ENCODE measurements at regions not wholly inside any gene's neighbourhood (a gene's known extent, or its start where the extent isn't known, plus 50 kb on each side); places are given as distances from the start of the nearest gene placed in this dataset.

- WGBS, 2 donors (ENCODE audit: low coverage in 1 of 2), result 90 to 94% methylated on average over 2 to 3 of the region's 3 CpGs
- no peak overlapping the region for H3K4me3 ChIP-seq
- H3K36me3 ChIP-seq, result no peaks in the 10 kb centered on the region
- intact Hi-C loops (cut with DNase I; ENCODE audit: low total_unique reads) (no loop called here), in situ Hi-C loops (cut with MboI; ENCODE audit: low pct_ligation_motif_present in 1 of 4, low pct_unique_long_range_greater_than_20kb in 1 of 4, low sequenced_read_pairs in 3 of 4) (no loop called here)
- no peaks in the 10 kb centered on the region for H3K9me3 ChIP-seq
- no peak overlapping the region for H3K27ac ChIP-seq
- TF ChIP-seq EP300 (IDR thresholded peaks at IDR 0.05; ENCODE audit: low read depth) (no peak), POLR2AphosphoS5 (IDR thresholded peaks at IDR 0.05) (no peak), POLR2A (IDR thresholded peaks at IDR 0.05) (no peak), CTCF (IDR thresholded peaks at IDR 0.05) (no peak)
- no peak for DNase-seq
- no peaks in the 10 kb centered on the region for H3K27me3 ChIP-seq
- H3K4me1 ChIP-seq, result peaks cover 0 to 5% (median 2%) of the 10 kb centered on the region in 4 donors
Measured at GRCh38 chr2:220275454-220275853, 648.0 kb downstream of the SLC4A3 start.

- in situ Hi-C loops (cut with MboI; ENCODE audit: low pct_ligation_motif_present in 1 of 4, low pct_unique_long_range_greater_than_20kb in 1 of 4, low sequenced_read_pairs in 3 of 4) (no loop called here), intact Hi-C loops (cut with DNase I; ENCODE audit: low total_unique reads) (no loop called here)
- TF ChIP-seq CTCF (IDR thresholded peaks at IDR 0.05) (no peak), POLR2AphosphoS5 (IDR thresholded peaks at IDR 0.05) (no peak)
- H3K9me3 ChIP-seq, result no peaks in the 10 kb centered on the region
- H3K27ac ChIP-seq, result no peak overlapping the region
- no peak for DNase-seq
- H3K36me3 ChIP-seq, result no peaks in the 10 kb centered on the region
- H3K27me3 ChIP-seq, result no peaks in the 10 kb centered on the region
- no peak overlapping the region for H3K4me3 ChIP-seq
- 73 to 96% methylated on average over 2 of the region's 2 CpGs for WGBS, 2 donors (ENCODE audit: low coverage in 1 of 2)
- H3K4me1 ChIP-seq, result peaks cover 0 to 5% (median 2%) of the 10 kb centered on the region in 4 donors
Measured at GRCh38 chr2:220276741-220277444, 649.5 kb downstream of the SLC4A3 start.

GRCh38 chr2:220277445-220277975 is 650.1 kb downstream of the SLC4A3 start:
- intact Hi-C loops (cut with DNase I; ENCODE audit: low total_unique reads) (no loop called here), in situ Hi-C loops (cut with MboI; ENCODE audit: low pct_ligation_motif_present in 1 of 4, low pct_unique_long_range_greater_than_20kb in 1 of 4, low sequenced_read_pairs in 3 of 4) (no loop called here)
- no peaks in the 10 kb centered on the region for H3K9me3 ChIP-seq
- peaks cover 0 to 5% (median 2%) of the 10 kb centered on the region in 4 donors for H3K4me1 ChIP-seq
- H3K27me3 ChIP-seq, result no peaks in the 10 kb centered on the region
- DNase-seq, result no peak
- no peaks in the 10 kb centered on the region for H3K36me3 ChIP-seq
- TF ChIP-seq EP300 (IDR thresholded peaks at IDR 0.05; ENCODE audit: low read depth) (no peak), CTCF (IDR thresholded peaks at IDR 0.05) (no peak), POLR2AphosphoS5 (IDR thresholded peaks at IDR 0.05) (no peak), POLR2A (IDR thresholded peaks at IDR 0.05) (no peak)
- 50 to 51% methylated on average over 3 of the region's 3 CpGs for WGBS, 2 donors (ENCODE audit: low coverage in 1 of 2)
- H3K27ac ChIP-seq, result no peak overlapping the region
- no peak overlapping the region for H3K4me3 ChIP-seq

GRCh38 chr2:220278022-220278421 is 650.6 kb downstream of the SLC4A3 start:
- no peaks in the 10 kb centered on the region for H3K9me3 ChIP-seq
- 25 to 42% methylated on average over 2 of the region's 2 CpGs for WGBS, 2 donors (ENCODE audit: low coverage in 1 of 2)
- no peak overlapping the region for H3K27ac ChIP-seq
- H3K4me3 ChIP-seq, result no peak overlapping the region
- no peaks in the 10 kb centered on the region for H3K27me3 ChIP-seq
- no peak for DNase-seq
- H3K4me1 ChIP-seq, result peaks cover 0 to 5% (median 2%) of the 10 kb centered on the region in 4 donors
- TF ChIP-seq CTCF (IDR thresholded peaks at IDR 0.05) (no peak), POLR2A (IDR thresholded peaks at IDR 0.05) (no peak), EP300 (IDR thresholded peaks at IDR 0.05; ENCODE audit: low read depth) (no peak), POLR2AphosphoS5 (IDR thresholded peaks at IDR 0.05) (no peak)
- in situ Hi-C loops (cut with MboI; ENCODE audit: low pct_ligation_motif_present in 1 of 4, low pct_unique_long_range_greater_than_20kb in 1 of 4, low sequenced_read_pairs in 3 of 4) (no loop called here), intact Hi-C loops (cut with DNase I; ENCODE audit: low total_unique reads) (no loop called here)
- no peaks in the 10 kb centered on the region for H3K36me3 ChIP-seq

All from transverse colon (tissue), 4 donors.